RWPE2 (cell line): ENCODE measurements at regions not wholly inside any gene's neighbourhood (a gene's known extent, or its start where the extent isn't known, plus 50 kb on each side); places are given as distances from the start of the nearest gene placed in this dataset.

Experiments used
- ATAC-seq: fragments of 200-7000 bp; cut with Tn5 transposase; 3 replicates; pipeline ENCODE4 v1.9.1; 2021; ENCODE audit warnings: low read depth
- DNase-seq: peaks from one replicate; pipeline ENCODE4 v3.0.0-alpha.2; 2020; ENCODE audit warnings: low spot score
- H3K27ac ChIP-seq: fragments of 450-650 bp; 2 replicates; pipeline ENCODE4 v1.5.1; 2017; ENCODE audit warnings: mild to moderate bottlenecking; ENCODE audit not compliant: poor library complexity, severe bottlenecking
- H3K27me3 ChIP-seq: fragments of 250-450 bp; sonication (Bioruptor Pico); 2 replicates; pipeline ENCODE4 v1.5.1; 2021; ENCODE audit warnings: mild to moderate bottlenecking, moderate library complexity; ENCODE audit not compliant: insufficient read depth, poor library complexity, severe bottlenecking
- H3K36me3 ChIP-seq: fragments of 250-450 bp; sonication (Bioruptor Pico); 2 replicates; pipeline ENCODE4 v1.5.1; 2020; ENCODE audit warnings: low read depth, mild to moderate bottlenecking, moderate library complexity
- H3K4me1 ChIP-seq: fragments of 250-450 bp; sonication (Bioruptor Pico); 2 replicates; pipeline ENCODE4 v1.5.1; 2021; ENCODE audit warnings: mild to moderate bottlenecking, moderate library complexity; ENCODE audit not compliant: insufficient read depth, poor library complexity, severe bottlenecking
- H3K4me3 ChIP-seq: fragments of 250-450 bp; sonication (Bioruptor Pico); 2 replicates; pipeline ENCODE4 v1.5.1; 2021; ENCODE audit warnings: mild to moderate bottlenecking, moderate library complexity; ENCODE audit not compliant: severe bottlenecking
- H3K9me3 ChIP-seq: fragments of 250-450 bp; sonication (Bioruptor Pico); 2 replicates; pipeline ENCODE4 v1.5.1; 2021; ENCODE audit warnings: mild to moderate bottlenecking, moderate library complexity; ENCODE audit not compliant: severe bottlenecking
- CTCF ChIP-seq: fragments of 450-650 bp; IDR thresholded peaks from one replicate; pipeline ENCODE4 v1.5.1; 2017; ENCODE audit warnings: mild to moderate bottlenecking, moderate library complexity; ENCODE audit not compliant: poor library complexity, severe bottlenecking

- H3K9me3 ChIP-seq, result no peaks in the 10 kb centered on the region
- DNase-seq (no peak), ATAC-seq (no peak)
- no peak for TF ChIP-seq CTCF
- H3K4me1 ChIP-seq, result no peaks in the 10 kb centered on the region
- no peak overlapping the region for H3K27ac ChIP-seq
- no peaks in the 10 kb centered on the region for H3K36me3 ChIP-seq
- peaks cover 9% of the 10 kb centered on the region for H3K27me3 ChIP-seq
- no peak overlapping the region for H3K4me3 ChIP-seq
Observed at GRCh38 chr1:17925290-17926237, 170.4 kb downstream of the ACTL8 start.

GRCh38 chr1:17926906-17927305, 171.8 kb downstream of the ACTL8 start:
- no peaks in the 10 kb centered on the region for H3K4me1 ChIP-seq
- H3K27me3 ChIP-seq, result peaks cover 9% of the 10 kb centered on the region
- ATAC-seq (no peak), DNase-seq (no peak)
- H3K4me3 ChIP-seq, result no peak overlapping the region
- TF ChIP-seq CTCF, result no peak
- H3K36me3 ChIP-seq, result no peaks in the 10 kb centered on the region
- no peak overlapping the region for H3K27ac ChIP-seq
- no peaks in the 10 kb centered on the region for H3K9me3 ChIP-seq

- Histone ChIP-seq H3K4me3 (no peak overlapping the region), H3K36me3 (no peaks in the 10 kb centered on the region), H3K27me3 (peaks cover 18% of the 10 kb centered on the region), H3K27ac (no peak overlapping the region), H3K4me1 (no peaks in the 10 kb centered on the region), H3K9me3 (no peaks in the 10 kb centered on the region)
- ATAC-seq, result no peak
- TF ChIP-seq CTCF, result no peak
- DNase-seq, result no peak
Observed at GRCh38 chr1:17927952-17928351, 172.8 kb downstream of the ACTL8 start.

- ATAC-seq (no peak), DNase-seq (no peak)
- Histone ChIP-seq H3K4me3 (no peak overlapping the region), H3K36me3 (no peaks in the 10 kb centered on the region), H3K9me3 (no peaks in the 10 kb centered on the region), H3K27ac (no peak overlapping the region), H3K4me1 (no peaks in the 10 kb centered on the region), H3K27me3 (peaks cover 29% of the 10 kb centered on the region)
- no peak for TF ChIP-seq CTCF
Observed at GRCh38 chr1:17929224-17929623, 174.1 kb downstream of the ACTL8 start.

- H3K9me3 ChIP-seq, result no peaks in the 10 kb centered on the region
- DNase-seq (no peak), ATAC-seq (no peak)
- H3K27me3 ChIP-seq, result peaks cover 43% of the 10 kb centered on the region
- H3K27ac ChIP-seq, result no peak overlapping the region
- H3K4me1 ChIP-seq, result no peaks in the 10 kb centered on the region
- TF ChIP-seq CTCF, result no peak
- H3K4me3 ChIP-seq, result no peak overlapping the region
- H3K36me3 ChIP-seq, result no peaks in the 10 kb centered on the region
Observed at GRCh38 chr1:17930635-17931034, 175.5 kb downstream of the ACTL8 start.
